ENCODE measurements at regions not wholly inside any gene's neighbourhood (a gene's known extent, or its start where the extent isn't known, plus 50 kb on each side); places are given as distances from the start of the nearest gene placed in this dataset.
A peak's percentile ranks its signal among the peaks of the same experiment; 100 is the strongest.

DNA sequence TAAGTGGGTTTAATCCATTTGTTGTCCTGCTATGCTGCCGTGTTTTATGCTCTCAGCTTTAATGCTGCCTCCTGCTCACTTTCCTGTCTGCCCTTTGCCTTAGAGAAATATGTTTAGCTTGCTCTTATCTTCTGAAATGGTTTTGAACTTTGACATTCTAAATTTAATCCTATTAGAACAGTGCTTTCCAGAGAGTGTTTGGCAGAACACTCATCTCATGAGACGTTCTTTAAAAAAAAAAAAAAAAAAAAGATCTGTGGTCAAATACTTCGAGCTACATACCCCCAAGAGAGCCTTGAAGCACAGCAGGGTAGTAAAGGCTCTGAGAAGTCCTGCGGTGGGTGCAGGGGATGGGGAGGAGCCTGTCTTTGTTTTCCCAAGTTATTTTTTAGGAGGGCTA lies 161.3 kb downstream of the SPP2 start:
- no peak for DNase-seq (ENCODE audit: low read depth, low spot score)
- in situ Hi-C loops (cut with HindIII; ENCODE audit: low pct_unique_long_range_greater_than_20kb, low sequenced_read_pairs) = no loop called here

DNA sequence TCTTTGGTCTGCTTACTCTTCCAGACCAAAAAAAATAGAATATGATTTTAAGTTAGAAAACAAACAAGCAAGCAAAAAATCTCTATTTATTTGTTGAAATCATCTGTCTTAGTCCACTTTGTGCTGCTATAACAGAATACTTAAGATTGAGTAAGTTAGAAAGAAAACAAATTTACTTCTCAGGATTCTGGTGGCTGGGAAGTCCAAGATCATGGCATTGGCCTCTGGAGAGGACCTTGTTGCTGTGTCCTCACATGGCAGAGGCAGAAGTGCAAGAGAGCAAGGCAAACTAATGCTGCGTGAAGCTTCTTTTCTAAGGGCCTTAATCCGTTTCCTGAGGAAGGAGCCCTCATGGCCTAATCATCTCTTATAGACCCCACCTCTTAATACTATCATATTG lies 156.2 kb downstream of the SPP2 start:
- in situ Hi-C loops (cut with HindIII; ENCODE audit: low pct_unique_long_range_greater_than_20kb, low sequenced_read_pairs) = no loop called here
- no peak for DNase-seq (ENCODE audit: low read depth, low spot score)

DNA sequence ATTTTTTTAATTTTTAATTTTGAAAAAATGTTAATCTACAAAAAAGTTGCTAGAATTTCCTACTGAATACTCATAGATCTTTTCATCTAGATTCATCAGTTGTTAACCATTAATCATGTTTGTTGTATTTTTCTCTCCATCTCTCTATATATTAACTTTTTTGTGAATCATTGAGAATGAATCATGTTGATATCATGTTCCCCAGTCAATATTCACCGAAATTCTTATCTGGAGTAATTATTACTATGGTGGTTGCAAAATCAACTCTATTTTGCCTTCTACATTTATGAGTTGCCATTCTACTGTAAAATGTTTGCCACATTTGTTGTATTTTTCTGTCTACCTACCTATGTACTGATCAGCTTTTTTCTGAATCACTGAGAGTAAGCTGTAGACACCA lies 154.0 kb downstream of the SPP2 start:
- no peak for DNase-seq (ENCODE audit: low read depth, low spot score)
- in situ Hi-C loops (cut with HindIII; ENCODE audit: low pct_unique_long_range_greater_than_20kb, low sequenced_read_pairs) = no loop called here

DNA sequence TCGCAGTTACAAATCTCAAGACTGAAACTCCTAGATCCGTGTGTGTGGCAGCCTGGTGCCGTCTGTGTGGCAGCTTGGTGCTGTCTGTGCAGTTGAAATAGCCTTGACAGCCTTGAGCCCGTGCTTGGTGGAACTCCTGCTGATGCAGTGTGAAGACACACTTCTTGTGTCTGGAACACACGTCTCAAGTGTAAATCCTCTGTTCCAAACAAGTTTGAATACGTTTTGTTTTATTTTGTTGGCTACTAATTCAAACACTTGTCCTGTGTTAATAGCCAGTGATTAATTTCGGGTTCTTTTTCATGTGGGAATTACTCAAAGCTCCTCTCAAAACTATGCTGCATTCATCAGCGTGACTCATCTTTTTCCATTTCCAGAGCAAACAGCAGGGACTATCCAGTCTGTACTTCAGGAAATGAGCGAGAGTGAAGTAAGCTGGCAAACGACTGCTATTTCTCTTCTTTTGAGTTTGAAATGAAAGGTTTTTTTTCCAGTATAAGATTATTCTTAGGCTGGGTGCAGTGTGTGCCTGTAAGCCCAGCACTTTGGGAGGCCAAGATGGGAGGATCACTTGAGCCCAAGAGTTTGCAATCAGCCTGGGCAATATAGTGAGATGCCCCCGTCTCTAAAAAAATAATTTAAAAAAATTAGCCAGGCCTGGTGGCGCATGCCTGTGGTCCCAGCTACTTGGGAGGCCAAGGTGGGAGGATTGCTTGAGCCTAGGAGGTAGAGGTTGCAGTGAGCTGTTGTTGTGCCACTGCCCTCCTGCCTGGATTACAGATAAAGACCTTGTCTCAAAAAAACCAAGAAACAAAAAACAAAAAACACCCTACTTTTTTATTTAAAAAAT lies 152.9 kb downstream of the SPP2 start:
- DNase-seq (ENCODE audit: low read depth, low spot score) = peak; percentile 51
- in situ Hi-C loops (cut with HindIII; ENCODE audit: low pct_unique_long_range_greater_than_20kb, low sequenced_read_pairs) = no loop called here

DNA sequence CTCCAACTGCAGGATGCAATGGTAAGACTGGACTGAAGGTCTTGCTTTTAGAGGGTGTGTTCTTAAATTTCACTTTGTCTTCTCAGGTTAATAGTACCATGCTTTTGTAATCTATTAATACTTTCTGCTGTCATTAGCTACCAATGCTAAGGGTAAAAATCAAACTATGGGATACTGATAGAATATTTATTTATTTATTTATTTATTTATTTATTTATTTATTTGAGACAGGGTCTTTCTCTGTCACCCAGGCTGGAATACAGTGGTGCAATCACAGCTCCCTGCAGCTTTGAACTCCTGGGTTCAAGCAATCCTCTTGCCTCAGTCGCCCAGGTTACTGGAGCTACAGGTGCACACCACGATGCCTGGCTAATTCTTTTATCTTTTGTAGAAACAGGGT lies 152.1 kb downstream of the SPP2 start:
- in situ Hi-C loops (cut with HindIII; ENCODE audit: low pct_unique_long_range_greater_than_20kb, low sequenced_read_pairs) = no loop called here
- DNase-seq (ENCODE audit: low read depth, low spot score) = no peak

DNA sequence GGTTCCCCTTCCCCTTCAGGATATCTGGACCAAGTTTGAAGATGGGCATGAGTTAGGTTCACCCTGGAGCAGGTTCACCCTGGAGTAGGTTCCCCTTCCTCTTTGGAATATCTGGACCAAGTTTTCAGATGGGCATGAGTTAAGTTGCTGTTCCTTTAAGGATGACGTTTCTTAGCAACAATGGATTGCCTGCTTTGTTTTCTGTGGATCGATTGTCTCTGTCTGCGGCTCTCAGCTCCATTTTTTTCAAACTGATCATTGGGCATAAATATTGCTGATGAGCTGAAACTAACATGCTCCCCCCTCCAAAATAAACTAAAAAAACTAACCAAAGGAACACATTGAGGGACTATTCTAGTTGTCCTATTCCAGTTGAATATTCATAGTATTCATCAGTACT lies 149.5 kb downstream of the SPP2 start:
- in situ Hi-C loops (cut with HindIII; ENCODE audit: low pct_unique_long_range_greater_than_20kb, low sequenced_read_pairs) = no loop called here

DNA sequence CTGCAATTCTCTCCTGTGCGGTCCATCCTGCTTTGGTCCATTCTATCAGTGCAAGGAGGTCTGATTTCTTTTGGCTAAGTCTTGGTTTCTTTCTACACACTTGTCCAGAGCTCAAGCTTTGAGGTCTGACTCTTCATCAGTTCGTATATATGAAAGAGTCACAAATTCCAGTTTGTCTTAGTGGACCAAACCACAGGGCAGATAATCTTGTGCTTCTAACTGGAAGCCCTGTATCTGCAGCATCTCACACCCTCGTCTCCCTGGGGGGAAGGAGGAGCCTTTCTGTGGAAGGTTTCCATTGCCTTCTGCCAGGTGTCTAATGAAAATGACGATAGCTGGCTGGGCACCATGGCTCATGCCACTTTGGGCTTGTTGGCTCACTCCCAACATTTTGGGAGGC lies 148.5 kb downstream of the SPP2 start:
- no peak for DNase-seq (ENCODE audit: low read depth, low spot score)
- in situ Hi-C loops (cut with HindIII; ENCODE audit: low pct_unique_long_range_greater_than_20kb, low sequenced_read_pairs) = no loop called here

More for the DNA sequence above, 149.5 kb downstream of the SPP2 start:
- no peak for DNase-seq (ENCODE audit: low read depth, low spot score)

DNA sequence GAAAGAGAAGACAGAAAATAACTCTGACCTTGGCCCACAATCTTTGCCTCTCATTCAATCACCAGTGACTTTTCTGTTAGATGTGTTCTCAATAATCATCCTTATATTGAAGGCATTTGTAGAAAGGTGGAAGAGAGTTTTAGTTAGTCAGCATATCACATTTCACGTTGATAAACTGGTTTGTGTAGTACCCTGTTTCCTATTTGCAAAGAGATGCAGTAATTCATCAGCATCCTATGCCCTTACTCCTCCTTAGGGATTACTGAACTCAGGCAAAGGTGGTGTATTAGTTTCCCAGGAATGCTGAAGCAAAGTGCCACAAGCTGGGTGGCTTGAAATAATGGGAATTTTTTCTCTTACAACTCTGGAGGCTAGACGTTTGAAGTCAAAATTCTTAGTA lies 145.0 kb downstream of the SPP2 start:
- in situ Hi-C loops (cut with HindIII; ENCODE audit: low pct_unique_long_range_greater_than_20kb, low sequenced_read_pairs) = no loop called here
- no peak for DNase-seq (ENCODE audit: low read depth, low spot score)

DNA sequence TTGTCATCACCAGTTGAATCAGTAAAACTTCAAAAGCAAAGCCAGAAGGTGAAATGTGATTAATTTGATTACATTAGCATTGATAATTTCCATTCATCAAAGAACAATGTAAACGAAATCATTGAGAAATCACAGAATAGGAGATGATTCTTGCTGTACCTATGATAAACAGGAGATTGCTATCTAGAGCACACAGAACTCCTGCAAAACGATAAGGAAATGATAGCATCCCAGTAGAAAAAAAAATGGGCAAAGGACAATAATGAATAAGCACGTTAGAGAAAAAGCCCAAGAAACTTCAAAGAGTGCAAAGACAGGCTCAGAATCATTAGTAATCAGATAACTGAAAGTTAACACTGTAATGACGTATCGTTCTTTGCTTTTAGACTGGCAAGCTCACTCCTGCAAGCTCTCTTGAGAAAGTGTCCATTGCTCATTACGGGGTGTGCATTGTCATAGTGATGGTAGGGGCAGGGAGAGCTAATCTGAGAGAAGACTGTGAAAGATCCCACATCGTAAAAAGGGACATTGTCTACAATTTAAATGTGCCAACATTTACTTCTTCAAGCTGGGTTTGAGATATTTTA lies 143.6 kb downstream of the SPP2 start:
- in situ Hi-C loops (cut with HindIII; ENCODE audit: low pct_unique_long_range_greater_than_20kb, low sequenced_read_pairs) = no loop called here
- no peak for DNase-seq (ENCODE audit: low read depth, low spot score)

DNA sequence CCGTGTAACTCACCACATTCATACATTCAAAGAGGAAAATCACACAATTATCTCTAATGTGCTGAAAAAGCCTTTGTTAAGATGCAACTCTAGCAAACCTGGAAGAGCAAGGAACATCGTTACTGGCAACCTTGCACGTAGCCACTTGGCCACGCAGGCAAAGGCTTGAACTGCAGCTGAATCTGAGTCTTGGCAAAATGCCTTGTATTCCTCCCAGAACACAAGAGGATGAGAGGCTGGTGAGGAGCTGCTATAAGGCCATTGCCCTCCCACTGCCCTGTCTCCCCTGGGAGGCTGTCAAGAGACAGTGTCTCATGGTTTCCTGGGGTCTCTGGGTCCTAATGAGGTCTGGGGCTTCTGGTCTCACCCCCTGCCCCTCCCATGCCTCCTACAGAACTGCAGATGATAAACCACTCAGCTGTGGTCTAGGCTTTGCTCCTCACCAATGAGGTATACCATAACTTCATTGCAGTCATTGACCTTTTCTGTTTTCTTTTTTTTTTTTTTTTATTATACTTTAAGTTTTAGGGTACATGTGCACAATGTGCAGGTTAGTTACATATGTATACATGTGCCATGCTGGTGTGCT lies 141.4 kb downstream of the SPP2 start:
- DNase-seq (ENCODE audit: low read depth, low spot score) = peak; percentile 37
- in situ Hi-C loops (cut with HindIII; ENCODE audit: low pct_unique_long_range_greater_than_20kb, low sequenced_read_pairs) = no loop called here

DNA sequence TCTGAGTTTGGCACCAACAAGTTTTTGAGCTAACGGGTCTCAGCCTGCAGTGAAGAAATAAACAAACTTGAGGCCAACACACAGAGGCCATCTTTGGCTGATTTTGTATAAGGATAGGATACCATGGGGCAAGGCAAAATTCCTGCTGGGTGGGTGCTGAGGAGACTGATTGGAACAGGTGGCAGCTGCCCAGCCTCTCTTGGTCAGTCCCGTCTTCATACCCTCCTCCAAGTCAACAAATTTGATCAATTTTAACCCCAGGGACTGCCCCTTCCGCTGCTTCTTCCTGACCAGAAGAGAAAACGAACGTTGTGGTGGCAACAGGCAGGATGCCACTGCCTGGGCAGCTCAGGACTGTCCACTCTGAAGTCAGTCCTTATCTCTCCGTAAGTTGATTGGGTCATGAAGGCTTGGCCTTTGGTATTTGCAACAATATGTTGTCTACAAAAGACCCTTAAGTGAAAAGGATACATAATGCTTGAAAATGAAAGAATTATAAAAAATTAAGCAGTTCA lies 139.3 kb downstream of the SPP2 start:
- DNase-seq (ENCODE audit: low read depth, low spot score) = no peak
- in situ Hi-C loops (cut with HindIII; ENCODE audit: low pct_unique_long_range_greater_than_20kb, low sequenced_read_pairs) = no loop called here

DNA sequence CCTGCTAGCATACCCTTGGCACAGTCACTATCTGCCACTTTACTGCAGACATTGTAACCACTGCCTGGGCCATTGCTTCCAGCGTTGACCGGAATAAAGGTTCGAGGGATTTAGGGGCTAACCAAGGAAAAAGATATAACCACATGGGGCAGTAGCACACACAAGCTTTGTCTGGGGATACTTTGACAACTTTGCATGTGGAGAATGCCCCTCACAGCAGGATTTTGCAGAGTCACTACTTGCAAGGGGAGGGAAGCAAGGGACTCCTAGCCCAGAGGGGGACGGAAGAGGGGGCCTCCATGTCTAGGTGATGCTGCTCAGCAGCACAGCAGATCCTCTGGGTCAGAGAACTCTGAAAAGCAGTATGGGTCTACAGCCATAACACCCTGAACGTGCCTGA lies 138.7 kb downstream of the SPP2 start:
- in situ Hi-C loops (cut with HindIII; ENCODE audit: low pct_unique_long_range_greater_than_20kb, low sequenced_read_pairs) = no loop called here
- DNase-seq (ENCODE audit: low read depth, low spot score) = no peak

DNA sequence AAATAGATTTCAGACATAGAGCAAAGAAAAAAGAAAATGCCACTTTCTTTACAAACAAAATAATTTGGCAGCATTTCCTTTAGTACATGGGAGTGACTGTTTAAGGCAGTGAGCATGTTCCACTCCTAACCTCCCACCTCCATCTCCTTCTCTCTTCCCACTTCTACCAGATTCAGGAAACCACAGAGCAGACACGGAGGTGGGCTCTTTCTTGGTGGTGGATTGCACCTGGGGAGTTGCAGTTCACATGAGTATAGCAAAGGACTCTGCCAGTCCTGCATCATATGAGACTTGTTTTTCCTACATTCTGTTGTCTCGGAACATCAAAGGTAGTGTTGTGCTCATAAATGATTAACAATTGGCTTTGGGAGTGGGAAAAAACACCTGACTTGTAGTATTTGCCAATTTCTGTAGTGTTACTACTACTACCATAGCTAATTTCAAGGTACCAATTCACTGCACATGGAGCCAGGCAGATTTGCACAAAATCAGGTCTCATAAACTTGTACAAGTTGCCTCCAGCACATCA lies 137.2 kb downstream of the SPP2 start:
- DNase-seq (ENCODE audit: low read depth, low spot score) = no peak
- in situ Hi-C loops (cut with HindIII; ENCODE audit: low pct_unique_long_range_greater_than_20kb, low sequenced_read_pairs) = no loop called here

DNA sequence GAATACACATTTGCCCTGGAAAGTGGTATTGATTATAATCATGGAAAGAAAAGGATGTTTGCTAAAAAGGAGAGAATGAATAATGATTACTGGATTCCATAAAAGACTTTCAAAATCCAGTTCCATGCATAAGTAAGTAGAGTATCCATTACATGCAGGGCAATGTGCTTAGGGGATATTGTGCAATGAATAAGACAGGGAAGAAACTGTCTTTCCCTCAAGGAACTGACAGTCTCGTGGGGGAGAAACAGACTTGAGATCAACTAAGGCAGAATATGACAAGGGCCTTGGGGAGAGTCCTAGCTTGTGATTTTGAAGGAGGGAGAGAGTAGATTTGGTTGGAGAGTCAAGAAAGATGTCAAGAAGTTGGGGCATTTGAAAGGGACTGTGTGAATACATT lies 130.6 kb downstream of the SPP2 start:
- in situ Hi-C loops (cut with HindIII; ENCODE audit: low pct_unique_long_range_greater_than_20kb, low sequenced_read_pairs) = no loop called here
- DNase-seq (ENCODE audit: low read depth, low spot score) = no peak

DNA sequence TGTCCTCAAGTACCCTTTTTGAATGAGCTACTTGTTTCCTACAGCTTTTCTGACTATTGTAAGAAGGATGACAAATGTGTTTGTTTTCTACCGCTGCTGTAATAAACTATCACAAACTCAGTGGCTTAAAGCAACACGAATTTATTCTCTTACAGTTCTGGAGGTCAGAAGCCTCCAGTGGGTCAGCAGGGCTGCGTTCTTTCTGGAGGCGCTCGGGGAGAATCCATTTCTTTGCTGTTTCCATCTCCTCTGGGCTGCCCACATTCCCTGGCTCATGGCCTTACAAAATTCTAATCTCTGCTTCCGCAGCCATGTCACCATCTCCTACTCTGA lies 128.5 kb downstream of the SPP2 start:
- no peak for DNase-seq (ENCODE audit: low read depth, low spot score)
- in situ Hi-C loops (cut with HindIII; ENCODE audit: low pct_unique_long_range_greater_than_20kb, low sequenced_read_pairs) = no loop called here

DNA sequence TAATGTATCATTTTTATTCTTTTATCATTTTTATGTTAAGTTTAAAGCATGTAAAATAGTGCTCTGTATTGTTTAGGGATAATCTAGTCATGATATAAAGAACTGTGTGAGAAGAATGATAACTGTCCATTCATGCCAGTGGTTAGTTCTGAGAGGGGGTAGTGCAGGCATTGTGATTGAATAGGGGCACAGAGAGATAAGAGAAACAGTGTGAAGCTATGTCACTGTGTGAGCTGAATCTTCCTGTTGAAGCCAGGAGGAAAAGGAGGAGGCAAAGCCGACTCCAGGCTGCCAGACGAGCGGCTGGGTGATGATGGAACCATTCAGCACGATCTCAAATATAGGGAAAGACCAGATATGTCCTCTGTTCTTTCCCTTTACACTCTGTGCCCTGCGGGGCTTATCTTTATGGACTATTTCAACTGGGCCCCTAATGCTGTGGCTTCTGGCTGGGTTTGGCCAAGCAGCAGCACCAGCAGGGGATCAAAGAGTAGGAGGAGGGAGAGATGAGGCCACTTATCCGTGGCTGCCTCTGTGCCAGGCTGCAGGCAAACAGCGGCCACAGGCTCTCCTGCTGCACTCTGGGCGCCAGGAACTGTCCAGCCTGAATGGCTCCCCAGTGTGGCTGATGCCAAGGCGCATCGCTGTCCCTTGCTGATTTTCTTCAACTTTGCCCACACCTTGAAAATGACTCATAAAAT lies 128.0 kb downstream of the SPP2 start:
- peak; percentile 16 for DNase-seq (ENCODE audit: low read depth, low spot score)
- in situ Hi-C loops (cut with HindIII; ENCODE audit: low pct_unique_long_range_greater_than_20kb, low sequenced_read_pairs) = no loop called here

DNA sequence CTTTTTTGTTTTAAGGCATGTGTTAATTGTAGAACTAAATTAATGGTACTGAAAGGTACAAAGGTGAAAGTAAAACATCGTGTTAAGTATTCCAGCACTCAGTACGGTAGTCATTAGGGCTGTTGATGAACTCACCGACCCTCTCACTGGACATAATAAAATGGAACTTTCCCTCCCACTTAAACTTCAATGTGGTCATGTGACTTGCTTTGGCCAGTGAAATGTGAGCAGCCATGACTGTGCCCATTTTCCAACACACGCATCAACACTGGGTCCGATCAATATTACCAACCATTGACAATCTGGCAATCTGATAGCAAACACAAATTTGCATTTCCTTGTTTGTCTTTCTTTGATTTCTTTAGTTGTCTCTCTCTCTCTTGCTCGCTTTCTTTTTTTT lies 125.1 kb downstream of the SPP2 start:
- in situ Hi-C loops (cut with HindIII; ENCODE audit: low pct_unique_long_range_greater_than_20kb, low sequenced_read_pairs) = no loop called here
- DNase-seq (ENCODE audit: low read depth, low spot score) = no peak

DNA sequence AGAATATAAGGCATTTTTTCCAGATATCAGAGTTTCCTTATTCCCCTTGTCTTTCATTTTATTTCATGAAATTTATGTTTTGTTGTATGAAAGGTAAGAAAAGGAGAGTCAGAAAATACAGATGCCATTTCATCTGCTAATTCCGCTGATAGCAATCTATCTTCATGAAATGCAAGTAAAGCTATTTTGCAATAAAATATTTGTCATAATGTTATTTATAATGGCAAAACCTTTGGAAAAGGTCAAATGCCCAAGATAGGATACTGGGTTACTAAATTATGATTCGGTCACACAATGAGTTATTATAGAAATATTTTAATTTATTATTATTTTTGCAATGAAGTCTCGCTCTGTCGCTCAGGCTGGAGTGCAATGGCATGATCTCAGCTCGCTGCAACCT lies 124.2 kb downstream of the SPP2 start:
- in situ Hi-C loops (cut with HindIII; ENCODE audit: low pct_unique_long_range_greater_than_20kb, low sequenced_read_pairs) = no loop called here
- DNase-seq (ENCODE audit: low read depth, low spot score) = no peak
